Smooth muscle cell (in vitro differentiated cells): ENCODE measurements at regions not wholly inside any gene's neighbourhood (a gene's known extent, or its start where the extent isn't known, plus 50 kb on each side); places are given as distances from the start of the nearest gene placed in this dataset.

Source experiments
- DNase-seq: peaks from one replicate; lab custom pipeline; 2025; ENCODE audit not compliant: unreplicated experiment; lab: John Stamatoyannopoulos, UW
- H2AFZ ChIP-seq: fragments of 200-600 bp; sonication (generic); 2 replicates; pipeline ENCODE4 v1.6.0; 2016; ENCODE audit warnings: antibody characterized with exemption, low read depth, mild to moderate bottlenecking
- H3F3A ChIP-seq: fragments of 200-600 bp; sonication (generic); 2 replicates; pipeline ENCODE4 v1.6.0; 2017; ENCODE audit warnings: antibody characterized with exemption, low read depth
- H3K27ac ChIP-seq: fragments of 200-600 bp; sonication (generic); 2 replicates; pipeline ENCODE4 v1.5.1; 2016; ENCODE audit warnings: low read depth, mild to moderate bottlenecking
- H3K27me3 ChIP-seq: fragments of 200-600 bp; sonication (generic); 2 replicates; pipeline ENCODE4 v1.6.1; 2016; ENCODE audit warnings: low read depth, mild to moderate bottlenecking
- H3K36me3 ChIP-seq: fragments of 200-600 bp; sonication (generic); 2 replicates; pipeline ENCODE4 v1.5.1; 2016; ENCODE audit warnings: low read depth
- H3K4me1 ChIP-seq: fragments of 200-600 bp; sonication (generic); 2 replicates; pipeline ENCODE4 v1.5.1; 2016; ENCODE audit warnings: low read depth
- H3K4me2 ChIP-seq: fragments of 200-600 bp; sonication (generic); 2 replicates; pipeline ENCODE4 v1.6.0; 2016; ENCODE audit warnings: mild to moderate bottlenecking
- H3K4me3 ChIP-seq: fragments of 200-600 bp; sonication (generic); 2 replicates; pipeline ENCODE4 v1.5.1; 2016; ENCODE audit warnings: mild to moderate bottlenecking
- H3K79me2 ChIP-seq: fragments of 200-600 bp; sonication (generic); 2 replicates; pipeline ENCODE4 v1.6.0; 2016; ENCODE audit warnings: low read depth, mild to moderate bottlenecking
- H3K9ac ChIP-seq: fragments of 200-600 bp; sonication (generic); 2 replicates; pipeline ENCODE4 v1.6.0; 2016; ENCODE audit warnings: low read depth
- H3K9me3 ChIP-seq: fragments of 200-600 bp; sonication (generic); replicated peaks from 2 replicates; pipeline ENCODE4 v1.5.1; 2016; ENCODE audit warnings: low read depth
- H4K20me1 ChIP-seq: fragments of 200-600 bp; sonication (generic); 2 replicates; pipeline ENCODE4 v1.6.0; 2016; ENCODE audit warnings: low read depth
- CTCF ChIP-seq: fragments of 200-600 bp; sonication (generic); IDR thresholded peaks from 2 replicates; pipeline ENCODE4 v1.5.1; 2017; ENCODE audit warnings: borderline replicate concordance, mild to moderate bottlenecking, antibody characterized with exemption; ENCODE audit not compliant: insufficient read depth, poor library complexity, severe bottlenecking
- WGBS: methylation state at CpG from one replicate; pipeline ENCODE4 v1.1.7; 2016; ENCODE audit warnings: low lambda C conversion rate; 5-methylcytosine and 5-hydroxymethylcytosine counted together

- DNase-seq = no peak
- Histone ChIP-seq H3K27ac (no peak overlapping the region), H2AFZ (no peak overlapping the region), H3K9ac (no peak overlapping the region), H3F3A (no peaks in the 10 kb centered on the region), H3K4me3 (no peak overlapping the region), H3K79me2 (no peaks in the 10 kb centered on the region), H4K20me1 (no peaks in the 10 kb centered on the region), H3K4me2 (no peak overlapping the region), H3K27me3 (no peaks in the 10 kb centered on the region), H3K4me1 (peaks cover 6% of the 10 kb centered on the region), H3K9me3 (no peaks in the 10 kb centered on the region), H3K36me3 (no peaks in the 10 kb centered on the region)
- WGBS = 96% methylated on average over 1 of the region's 1 CpG
- no peak for TF ChIP-seq CTCF
Observed at GRCh38 chr20:60901831-60902230, 350.2 kb upstream of the CDH4 start.

GRCh38 chr20:60903325-60903971 lies 348.6 kb upstream of the CDH4 start:
- H3K27me3 ChIP-seq = no peaks in the 10 kb centered on the region
- H3K9ac ChIP-seq = no peak overlapping the region
- DNase-seq = no peak
- no peaks in the 10 kb centered on the region for H3K79me2 ChIP-seq
- H3K27ac ChIP-seq = no peak overlapping the region
- H3F3A ChIP-seq = no peaks in the 10 kb centered on the region
- TF ChIP-seq CTCF = no peak
- no peaks in the 10 kb centered on the region for H3K36me3 ChIP-seq
- no peaks in the 10 kb centered on the region for H4K20me1 ChIP-seq
- no peak overlapping the region for H2AFZ ChIP-seq
- no peak overlapping the region for H3K4me3 ChIP-seq
- H3K9me3 ChIP-seq = no peaks in the 10 kb centered on the region
- 85% methylated on average over 13 of the region's 13 CpGs for WGBS
- no peaks in the 10 kb centered on the region for H3K4me1 ChIP-seq
- no peak overlapping the region for H3K4me2 ChIP-seq

- Histone ChIP-seq H3K27me3 (no peaks in the 10 kb centered on the region), H4K20me1 (no peaks in the 10 kb centered on the region), H3K4me2 (no peak overlapping the region), H3K27ac (no peak overlapping the region), H3K4me1 (no peaks in the 10 kb centered on the region), H3K9me3 (no peaks in the 10 kb centered on the region), H3K4me3 (no peak overlapping the region), H3K36me3 (no peaks in the 10 kb centered on the region), H3F3A (no peaks in the 10 kb centered on the region), H3K9ac (no peak overlapping the region), H3K79me2 (no peaks in the 10 kb centered on the region), H2AFZ (no peak overlapping the region)
- TF ChIP-seq CTCF = no peak
- DNase-seq = no peak
Observed at GRCh38 chr20:60904730-60905129, 347.3 kb upstream of the CDH4 start.

- WGBS = 96% methylated on average over 2 of the region's 2 CpGs
- Histone ChIP-seq H3K4me2 (no peak overlapping the region), H3K27me3 (no peaks in the 10 kb centered on the region), H3F3A (no peaks in the 10 kb centered on the region), H2AFZ (no peak overlapping the region), H3K9me3 (no peaks in the 10 kb centered on the region), H4K20me1 (no peaks in the 10 kb centered on the region), H3K27ac (no peak overlapping the region), H3K79me2 (no peaks in the 10 kb centered on the region), H3K36me3 (no peaks in the 10 kb centered on the region), H3K4me1 (no peaks in the 10 kb centered on the region), H3K4me3 (no peak overlapping the region), H3K9ac (no peak overlapping the region)
- TF ChIP-seq CTCF = no peak
- DNase-seq = no peak
Observed at GRCh38 chr20:60905919-60906318, 346.1 kb upstream of the CDH4 start.
